H1 (cell line): ENCODE measurements at regions not wholly inside any gene's neighbourhood (a gene's known extent, or its start where the extent isn't known, plus 50 kb on each side); places are given as distances from the start of the nearest gene placed in this dataset.

Experiments
- CTCF ChIA-PET: fragments of 300-600 bp; sonication (Branson Sonifier 250); formaldehyde crosslinking; loops from one replicate; lab custom pipeline; 2021; ENCODE audit not compliant: partially characterized antibody; lab: Charles Lee
- POLR2A ChIA-PET: fragments of 300-600 bp; sonication (Branson Sonifier 250); formaldehyde crosslinking; loops from one replicate; lab custom pipeline; 2021; ENCODE audit warnings: inconsistent platforms; ENCODE audit not compliant: partially characterized antibody; lab: Charles Lee
- DNase-seq, 2 experiments: peaks; one replicate each; pipeline versions ENCODE4 v3.0.0 to v3.0.0-alpha.2; 2010 to 2022; ENCODE audit warnings: low spot score in 2 of 2, low read depth in 1 of 2, mixed read lengths in 1 of 2
- FAIRE-seq: peaks from 2 replicates; lab custom pipeline; 2011; peaks lifted over from hg19 to GRCh38; lab: Jason Lieb, UNC
- H2AFZ ChIP-seq: 2 replicates; pipeline ENCODE4 v1.8.1; 2012; ENCODE audit warnings: low read length, inconsistent platforms
- H2AK5ac ChIP-seq: 2 replicates; pipeline ENCODE4 v1.6.1; 2013; ENCODE audit warnings: low read depth, low read length
- H2BK120ac ChIP-seq: replicated peaks from 2 replicates; pipeline ENCODE3; 2013; ENCODE audit warnings: low read depth, low read length, inconsistent platforms
- H2BK12ac ChIP-seq: 2 replicates; pipeline ENCODE4 v1.6.1; 2013; ENCODE audit warnings: low read depth, low read length
- H2BK15ac ChIP-seq: 2 replicates; pipeline ENCODE4 v1.6.1; 2013; ENCODE audit warnings: low read length
- H2BK20ac ChIP-seq: 2 replicates; pipeline ENCODE4 v1.6.1; 2013; ENCODE audit warnings: low read length
- H2BK5ac ChIP-seq: 2 replicates; pipeline ENCODE4 v1.6.1; 2013; ENCODE audit warnings: low read depth, low read length
- H3K14ac ChIP-seq: 2 replicates; pipeline ENCODE4 v1.6.1; 2013; ENCODE audit warnings: inconsistent platforms; ENCODE audit not compliant: insufficient read length
- H3K18ac ChIP-seq: 2 replicates; pipeline ENCODE4 v1.6.1; 2013; ENCODE audit warnings: low read length; ENCODE audit errors: extremely low read depth
- H3K23ac ChIP-seq: 2 replicates; pipeline ENCODE4 v1.6.1; 2013; ENCODE audit warnings: inconsistent platforms; ENCODE audit not compliant: insufficient read length
- H3K23me2 ChIP-seq: 2 replicates; pipeline ENCODE4 v1.6.1; 2013; ENCODE audit warnings: low read depth, low read length
- H3K27ac ChIP-seq: 2 replicates; pipeline ENCODE4 v1.6.1; 2011; ENCODE audit warnings: low read depth, low read length, inconsistent platforms
- H3K27me3 ChIP-seq, 4 experiments: replicated peaks in 1 of 4; 1 replicate in 1 of 4; 2 replicates in 3 of 4; pipeline versions ENCODE4 v1.6.1 to v1.8.1; 2011 to 2013; ENCODE audit warnings: low read length in 3 of 4, mild to moderate bottlenecking in 3 of 4, inconsistent platforms in 2 of 4, mixed read lengths in 2 of 4, moderate library complexity in 1 of 4; ENCODE audit not compliant: control insufficient read depth in 3 of 4, insufficient read depth in 3 of 4; ENCODE audit errors: extremely low read depth in 1 of 4
- H3K36me3 ChIP-seq, 4 experiments: 2 replicates each; pipeline versions ENCODE4 v1.6.1 to v1.8.1; 2011 to 2013; ENCODE audit warnings: mild to moderate bottlenecking in 4 of 4, low read length in 3 of 4, moderate library complexity in 2 of 4, control low read depth in 1 of 4, inconsistent platforms in 1 of 4; ENCODE audit not compliant: insufficient read depth in 4 of 4, control insufficient read depth in 2 of 4
- H3K4ac ChIP-seq: replicated peaks from 2 replicates; pipeline ENCODE3; 2013; ENCODE audit warnings: low read length, low read depth, mixed read lengths, inconsistent platforms; ENCODE audit not compliant: insufficient read length
- H3K4me1 ChIP-seq, 4 experiments: replicated peaks in 1 of 4; 1 replicate in 1 of 4; 2 replicates in 3 of 4; pipeline versions ENCODE4 v1.6.1 to v1.8.1; 2011 to 2013; ENCODE audit warnings: low read length in 3 of 4, inconsistent platforms in 2 of 4, mixed read lengths in 1 of 4; ENCODE audit not compliant: insufficient read depth in 4 of 4, control insufficient read depth in 3 of 4
- H3K4me2 ChIP-seq, 2 experiments: 2 replicates each; pipeline versions ENCODE4 v1.6.1 to v1.8.1; 2011 to 2013; ENCODE audit warnings: low read depth in 2 of 2, low read length in 2 of 2, control low read depth in 1 of 2, inconsistent platforms in 1 of 2, mild to moderate bottlenecking in 1 of 2; ENCODE audit not compliant: insufficient read depth in 1 of 2
- H3K4me3 ChIP-seq, 4 experiments: fragments of 200-600, 300-600 bp in 1 of 4; sonication (generic), shearing (Covaris generic), sonication (Bioruptor Twin) in 1 of 4; 2 replicates each; pipeline versions ENCODE4 v1.5.1 to v1.8.1; 2011 to 2016; ENCODE audit warnings: low read length in 4 of 4, low read depth in 3 of 4, control low read depth in 2 of 4, inconsistent platforms in 2 of 4, mild to moderate bottlenecking in 2 of 4, mixed read lengths in 1 of 4, moderate library complexity in 1 of 4; ENCODE audit not compliant: insufficient read depth in 2 of 4; ENCODE audit errors: extremely low read depth in 1 of 4
- H3K56ac ChIP-seq: replicated peaks from 2 replicates; pipeline ENCODE3; 2013; ENCODE audit warnings: low read depth, mild to moderate bottlenecking, mixed read lengths, low read length, inconsistent platforms; ENCODE audit not compliant: insufficient read length
- H3K79me1 ChIP-seq: 2 replicates; pipeline ENCODE4 v1.6.1; 2013; ENCODE audit warnings: low read depth, low read length, control low read depth
- H3K79me2 ChIP-seq, 2 experiments: 2 replicates each; pipeline versions ENCODE4 v1.6.1 to v1.8.1; 2012 to 2013; ENCODE audit warnings: low read length in 2 of 2, mild to moderate bottlenecking in 2 of 2, inconsistent platforms in 1 of 2; ENCODE audit not compliant: insufficient read depth in 2 of 2, control insufficient read depth in 1 of 2
- H3K9ac ChIP-seq, 4 experiments: replicated peaks in 1 of 4; 1 replicate in 1 of 4; 2 replicates in 3 of 4; pipeline versions ENCODE4 v1.6.1 to v1.8.1; 2011 to 2013; ENCODE audit warnings: low read depth in 3 of 4, low read length in 3 of 4, control low read depth in 2 of 4, mild to moderate bottlenecking in 2 of 4, moderate library complexity in 2 of 4, inconsistent platforms in 1 of 4; ENCODE audit errors: extremely low read depth in 1 of 4
- H3K9me3 ChIP-seq, 2 experiments: 2 replicates each; pipeline versions ENCODE4 v1.6.1 to v1.8.1; 2012 to 2013; ENCODE audit warnings: mild to moderate bottlenecking in 2 of 2, moderate library complexity in 2 of 2, control low read depth in 1 of 2, inconsistent platforms in 1 of 2, low read depth in 1 of 2, low read length in 1 of 2, mixed read lengths in 1 of 2; ENCODE audit not compliant: insufficient read depth in 2 of 2
- H4K20me1 ChIP-seq, 2 experiments: replicated peaks in 1 of 2; 2 replicates each; pipeline versions ENCODE3 to v1.8.1; 2011 to 2013; ENCODE audit warnings: inconsistent platforms in 2 of 2, low read length in 2 of 2, mild to moderate bottlenecking in 1 of 2; ENCODE audit not compliant: insufficient read depth in 2 of 2, control insufficient read depth in 1 of 2
- H4K5ac ChIP-seq: 2 replicates; pipeline ENCODE4 v1.6.1; 2013; ENCODE audit warnings: low read length, low read depth, mixed read lengths, inconsistent platforms; ENCODE audit not compliant: insufficient read length
- H4K8ac ChIP-seq: 2 replicates; pipeline ENCODE4 v1.8.0; 2013; ENCODE audit warnings: mild to moderate bottlenecking, moderate library complexity, low read length, inconsistent platforms; ENCODE audit not compliant: insufficient read depth; ENCODE audit errors: extremely low read depth
- H4K91ac ChIP-seq: replicated peaks from 2 replicates; pipeline ENCODE3; 2013; ENCODE audit warnings: low read length, mixed read lengths, inconsistent platforms; ENCODE audit not compliant: insufficient read length
- ASH2L ChIP-seq: fragments of 200-600, 300-600 bp; sonication (generic); IDR thresholded peaks from one replicate; pipeline ENCODE4 v1.7.1; 2017; ENCODE audit warnings: low read length
- CBX8 ChIP-seq: fragments of 300-800, 300-1000 bp; sonication (generic); IDR thresholded peaks from 2 replicates; pipeline ENCODE4 v1.7.1; 2016; ENCODE audit warnings: low read depth, low read length, borderline replicate concordance
- CTCF ChIP-seq, 3 experiments: IDR thresholded peaks; 1 replicate in 2 of 3; 2 replicates in 1 of 3; pipeline versions ENCODE4 v1.5.1 to v1.6.1; 2011; ENCODE audit warnings: low read length in 3 of 3, mild to moderate bottlenecking in 3 of 3, inconsistent platforms in 2 of 3, low read depth in 1 of 3, moderate library complexity in 1 of 3; ENCODE audit not compliant: insufficient read depth in 1 of 3; ENCODE audit errors: control extremely low read depth in 1 of 3
- GTF2F1 ChIP-seq: IDR thresholded peaks from 2 replicates; pipeline ENCODE4 v1.6.1; 2012; ENCODE audit warnings: low read depth, low read length, improper control_type of control experiment, borderline replicate concordance
- SP1 ChIP-seq: IDR thresholded peaks from 2 replicates; pipeline ENCODE4 v1.6.1; 2011; ENCODE audit warnings: low read depth, low read length

DNA sequence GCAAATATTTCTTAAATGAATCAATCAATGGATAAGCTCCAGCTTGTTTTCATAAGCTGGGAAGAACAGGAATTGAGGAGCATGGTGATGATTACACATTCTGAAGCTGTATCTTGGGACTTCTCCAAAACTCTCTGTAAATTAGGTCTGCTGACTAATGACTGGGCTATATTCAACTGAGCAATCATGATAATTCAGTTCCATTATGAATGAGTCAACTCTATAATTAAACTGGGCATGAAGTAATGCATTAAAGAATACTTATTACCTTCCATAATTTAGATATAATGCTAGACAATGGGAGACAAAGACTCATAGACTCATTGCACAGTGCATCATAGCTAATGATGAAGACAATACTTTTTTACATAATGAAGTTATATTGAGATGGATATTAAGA, 207.4 kb downstream of the CBLN2 start:
- no peaks in the 10 kb centered on the region for H3K79me2 ChIP-seq
- peaks cover 61 to 75% of the 10 kb centered on the region in 2 experiments for H3K9me3 ChIP-seq
- no peak for DNase-seq
- H3K27me3 ChIP-seq: no peaks in the 10 kb centered on the region
- H2AK5ac ChIP-seq: no peak overlapping the region
- FAIRE-seq: no peak
- H3K4me1 ChIP-seq: no peaks in the 10 kb centered on the region; a peak in 1 of 7 replicates
- H3K4ac ChIP-seq: no peak overlapping the region
- H4K8ac ChIP-seq: no peak overlapping the region
- H3K4me2 ChIP-seq: no peak overlapping the region
- H3K18ac ChIP-seq: no peak overlapping the region
- no peak overlapping the region for H3K56ac ChIP-seq
- no peak overlapping the region for H3K23ac ChIP-seq
- TF ChIP-seq GTF2F1: no peak
- no peak for TF ChIP-seq CTCF (IDR thresholded peaks at IDR 0.05; ENCODE audit: control extremely low read depth in 1 of 3, insufficient read depth in 1 of 3, low read depth in 1 of 3, low read length in 3 of 3)
- no peak for TF ChIP-seq ASH2L
- no peak for TF ChIP-seq CBX8
- TF ChIP-seq SP1: no peak
- TF ChIP-seq, all 59 proteins: peak for 0
- Histone ChIP-seq H2BK5ac (no peak overlapping the region), H4K20me1 (no peaks in the 10 kb centered on the region), H3K14ac (no peak overlapping the region), H3K4me3 (no peak overlapping the region), H3K36me3 (no peaks in the 10 kb centered on the region), H2BK15ac (no peak overlapping the region), H2AFZ (no peak overlapping the region), H3K23me2 (no peaks in the 10 kb centered on the region), H3K9ac (no peak overlapping the region), H2BK120ac (no peak overlapping the region), H2BK20ac (no peak overlapping the region), H4K91ac (no peak overlapping the region), H2BK12ac (no peak overlapping the region), H4K5ac (no peak overlapping the region), H3K27ac (no peak overlapping the region), H3K79me1 (no peaks in the 10 kb centered on the region)
- CTCF ChIA-PET: no interaction called here
- POLR2A ChIA-PET: no interaction called here
